HUDEP-2 (cell line): ENCODE measurements at regions not wholly inside any gene's neighbourhood (a gene's known extent, or its start where the extent isn't known, plus 50 kb on each side); places are given as distances from the start of the nearest gene placed in this dataset.
"Not testable (repeated sequence)": the region's sequence is repeated elsewhere in the genome, so short reads cannot be mapped to it uniquely, and the experiment has no call there.

ENCODE experiments used
- DNase-seq, 76 experiments: peaks; one replicate each; lab custom pipeline; 2025; ENCODE audit not compliant: unreplicated experiment in 76 of 76; lab: John Stamatoyannopoulos, UW

DNA sequence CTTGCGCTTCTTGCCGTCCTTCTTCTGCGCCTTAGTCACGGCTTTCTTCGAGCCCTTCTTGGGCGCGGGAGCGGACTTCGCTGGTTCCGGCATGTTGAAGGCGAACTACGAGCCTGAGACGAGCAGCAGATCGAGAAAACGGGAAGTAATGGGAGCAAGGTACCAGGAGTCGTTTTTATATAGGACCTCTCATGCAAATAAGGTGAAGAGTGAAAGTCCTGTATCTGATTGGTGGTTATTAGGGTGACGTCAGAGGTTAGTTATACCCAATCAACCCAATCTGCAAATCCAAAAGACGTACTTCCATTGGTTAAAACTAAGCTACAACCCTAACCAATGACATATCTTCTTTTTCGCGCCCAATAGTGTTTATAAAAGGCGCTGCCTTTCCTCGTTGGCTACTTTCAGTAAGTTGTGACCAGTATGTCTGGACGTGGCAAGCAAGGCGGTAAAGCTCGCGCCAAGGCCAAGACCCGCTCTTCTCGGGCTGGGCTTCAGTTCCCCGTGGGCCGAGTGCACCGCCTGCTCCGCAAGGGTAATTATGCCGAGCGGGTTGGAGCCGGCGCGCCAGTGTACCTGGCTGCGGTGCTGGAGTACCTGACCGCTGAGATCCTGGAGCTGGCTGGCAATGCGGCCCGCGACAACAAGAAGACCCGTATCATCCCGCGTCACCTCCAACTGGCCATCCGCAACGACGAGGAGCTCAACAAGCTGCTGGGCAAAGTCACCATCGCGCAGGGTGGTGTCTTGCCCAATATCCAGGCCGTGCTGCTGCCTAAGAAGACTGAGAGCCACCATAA lies 100.6 kb upstream of the PRSS16 start:
- peak; percentile 80 to 100 (median 97) for DNase-seq

- no peak for DNase-seq
Observed at GRCh38 chr6:27148404-27148795, 99.1 kb upstream of the PRSS16 start.

GRCh38 chr6:27149150-27149549 lies 98.4 kb upstream of the PRSS16 start:
- peak in 1 of 76 experiments; percentile 25 for DNase-seq

GRCh38 chr6:27154696-27155095 lies 92.8 kb upstream of the PRSS16 start:
- DNase-seq, result no peak

GRCh38 chr6:27156874-27157458 lies 90.5 kb upstream of the PRSS16 start:
- no peak for DNase-seq

- peak in 67 of 76 experiments; percentile 49 to 93 (median 76) for DNase-seq
Observed at GRCh38 chr6:27157459-27158315, 89.8 kb upstream of the PRSS16 start.

DNA sequence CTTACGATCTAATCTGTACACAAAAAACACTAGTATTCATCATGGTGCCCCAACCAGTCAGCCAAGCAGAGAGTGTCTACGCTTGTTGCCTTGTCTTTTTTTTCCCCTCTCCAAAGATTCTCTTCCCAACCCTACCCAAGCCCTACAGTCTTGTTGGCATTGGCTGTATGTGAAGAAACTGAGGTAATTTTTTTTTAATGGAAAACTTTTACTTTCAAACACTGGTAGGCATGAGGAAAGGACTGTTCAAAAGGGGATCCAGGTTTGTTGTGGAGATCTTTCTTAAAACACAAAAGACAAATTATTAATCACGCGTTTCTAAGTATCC lies 89.2 kb upstream of the PRSS16 start:
- no peak for DNase-seq

DNA sequence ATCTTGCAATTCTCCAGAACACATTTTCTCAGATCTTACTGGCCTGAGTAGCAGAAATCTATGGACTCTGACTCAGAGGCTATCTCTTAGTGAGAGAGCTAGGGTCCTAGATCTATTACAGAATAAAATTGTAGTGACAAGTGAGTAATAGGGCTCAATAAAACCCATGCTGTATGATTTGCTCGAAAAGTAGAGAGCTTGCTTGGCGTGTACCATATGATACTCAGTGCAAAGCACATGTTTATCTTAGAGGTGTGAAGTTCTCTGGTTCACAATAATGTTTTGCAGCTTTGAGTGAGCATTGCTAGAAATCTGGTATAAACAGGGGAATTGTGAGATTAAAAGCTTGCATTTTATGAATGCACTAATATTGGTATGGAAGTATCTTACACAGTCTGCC lies 87.8 kb upstream of the PRSS16 start:
- no peak for DNase-seq

DNA sequence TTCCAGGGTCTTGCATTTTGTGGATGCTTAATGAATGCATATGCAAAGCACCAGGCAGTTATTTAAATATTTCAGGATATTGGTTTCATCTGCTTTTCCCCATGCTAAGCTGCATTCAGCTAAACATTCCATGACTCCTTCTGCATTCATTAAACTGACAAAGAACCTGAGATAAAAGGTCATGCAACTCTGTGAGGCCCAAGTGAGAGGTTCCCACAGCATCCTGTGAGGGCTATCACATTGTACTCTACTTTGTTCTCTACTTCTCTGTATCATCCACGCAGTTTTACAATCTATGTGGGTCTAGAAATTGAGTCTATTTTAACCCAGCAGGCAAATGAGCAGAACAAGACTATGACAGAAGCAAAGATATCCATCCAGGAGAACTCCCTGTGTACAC lies 86.4 kb upstream of the PRSS16 start:
- DNase-seq, result no peak

DNA sequence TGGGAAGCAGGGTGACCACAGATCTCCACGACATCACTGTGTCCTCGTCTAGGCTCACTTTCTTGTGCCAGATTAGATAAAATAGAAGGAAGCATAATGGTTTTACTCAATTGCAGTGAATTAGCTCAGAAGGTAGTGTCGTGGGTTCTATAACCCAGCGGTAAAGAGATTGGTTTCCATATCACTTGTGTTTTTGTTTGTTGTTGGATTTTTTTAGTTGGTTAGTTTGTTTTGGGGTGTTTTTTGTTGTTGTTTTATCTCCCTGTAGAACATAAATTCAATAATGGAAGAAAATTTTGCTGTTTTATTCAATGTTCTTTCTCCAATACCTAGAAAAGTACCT lies 85.9 kb upstream of the PRSS16 start:
- DNase-seq, result no peak

- DNase-seq, result peak in 59 of 76 experiments; percentile 27 to 86 (median 65)
Observed at GRCh38 chr6:27161946-27162603, 85.4 kb upstream of the PRSS16 start.

- no peak for DNase-seq
Observed at GRCh38 chr6:27163834-27164233, 83.7 kb upstream of the PRSS16 start.

- DNase-seq, result no peak
Observed at GRCh38 chr6:27168108-27168507, 79.4 kb upstream of the PRSS16 start.

- DNase-seq, result no peak
Observed at GRCh38 chr6:27168586-27169443, 78.7 kb upstream of the PRSS16 start.

DNA sequence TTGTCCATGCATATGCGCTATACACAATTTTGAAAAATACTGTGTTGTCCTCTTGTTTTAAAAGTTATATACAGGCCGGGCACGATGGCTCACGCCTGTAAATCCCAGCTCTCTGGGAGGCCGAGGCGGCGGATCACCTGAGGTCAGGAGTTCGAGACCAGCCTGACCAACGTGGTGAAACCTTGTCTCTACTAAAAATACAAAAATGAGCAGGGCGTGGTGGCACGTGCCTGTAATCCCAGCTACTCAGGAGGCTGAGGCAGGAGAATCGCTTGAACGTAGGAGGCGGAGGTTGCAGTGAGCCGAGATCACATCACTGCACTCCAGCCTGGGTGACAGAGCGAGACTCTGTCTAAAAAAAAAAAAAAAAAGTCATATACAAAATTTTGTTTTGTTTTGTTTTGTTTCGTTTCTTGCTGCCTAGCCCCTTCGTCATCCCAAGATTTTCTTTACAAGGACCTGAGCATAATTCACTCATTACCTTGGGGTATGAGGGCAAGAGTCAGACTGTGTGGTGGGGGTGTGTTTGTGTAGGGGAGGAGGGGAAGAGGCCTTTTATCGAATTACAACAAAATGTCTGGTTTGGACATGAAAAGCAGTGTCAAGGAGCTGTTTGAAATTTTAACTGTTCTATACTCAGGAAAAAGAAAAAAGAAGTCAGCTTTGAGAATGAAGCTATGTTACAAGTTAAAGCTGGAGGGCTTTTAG lies 74.8 kb upstream of the PRSS16 start:
- DNase-seq, result not testable (repeated sequence)

DNA sequence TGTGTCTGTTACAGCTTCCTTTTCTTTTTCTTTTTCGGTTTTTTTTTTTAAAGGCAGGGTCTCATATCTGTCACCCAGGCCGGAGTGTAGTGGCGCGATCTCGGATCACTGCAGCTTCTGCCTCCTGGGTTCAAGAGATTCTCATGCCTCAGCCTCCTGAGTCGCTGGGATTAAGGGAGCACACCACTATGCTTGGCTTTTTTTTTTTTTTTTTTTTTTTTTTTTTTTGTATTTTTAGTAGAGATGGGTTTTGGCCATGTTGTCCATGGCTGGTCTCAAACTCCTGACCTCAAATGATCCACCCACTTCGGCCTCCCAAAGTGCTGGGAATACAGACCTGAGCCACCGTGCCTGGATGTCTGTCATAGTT lies 74.3 kb upstream of the PRSS16 start:
- not testable (repeated sequence) for DNase-seq

GRCh38 chr6:27174958-27175357 lies 72.5 kb upstream of the PRSS16 start:
- peak in 6 of 76 experiments; percentile 13 to 36 (median 17) for DNase-seq

DNA sequence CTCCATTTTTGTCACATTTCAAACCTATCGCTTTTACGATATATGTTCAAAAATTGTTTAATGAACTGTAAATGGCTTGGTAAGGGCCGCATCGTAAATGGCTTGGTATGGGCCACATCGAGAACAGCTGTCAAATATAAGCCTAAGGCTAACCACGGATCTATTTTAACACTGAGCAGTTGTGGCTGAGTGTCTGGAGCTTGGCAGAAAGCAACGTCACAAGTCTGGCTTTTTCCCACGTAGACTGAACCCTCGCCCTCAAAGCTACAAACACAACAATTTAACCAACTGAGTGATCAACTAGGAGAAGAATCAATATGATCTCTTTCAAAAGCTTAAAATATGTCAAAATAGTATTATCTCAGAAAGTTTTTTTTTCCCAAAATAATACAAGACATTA lies 71.4 kb upstream of the PRSS16 start:
- no peak for DNase-seq
